Fibroblast of lung (primary cell): ENCODE measurements at regions not wholly inside any gene's neighbourhood (a gene's known extent, or its start where the extent isn't known, plus 50 kb on each side); places are given as distances from the start of the nearest gene placed in this dataset.
A peak's percentile ranks its signal among the peaks of the same experiment; 100 is the strongest.

ENCODE experiments used
- DNase-seq, 2 donors: peaks; one replicate each; pipeline versions ENCODE4 v3.0.0 to v3.0.0-alpha.2; 2010; ENCODE audit warnings: low read depth in 2 of 2
- H2AFZ ChIP-seq: 2 replicates; pipeline ENCODE4 v1.5.1; 2012; ENCODE audit warnings: low read length, control low read depth, inconsistent platforms
- H3K27ac ChIP-seq: 2 replicates; pipeline ENCODE4 v1.5.1; 2011; ENCODE audit warnings: low read length, control low read depth; ENCODE audit not compliant: insufficient read depth
- H3K27me3 ChIP-seq: 2 replicates; pipeline ENCODE4 v1.5.1; 2011; ENCODE audit warnings: mild to moderate bottlenecking, low read length; ENCODE audit not compliant: control insufficient read depth, insufficient read depth
- H3K36me3 ChIP-seq: 2 replicates; pipeline ENCODE4 v1.5.1; 2011; ENCODE audit warnings: low read length; ENCODE audit not compliant: control insufficient read depth, insufficient read depth
- H3K4me1 ChIP-seq: 2 replicates; pipeline ENCODE4 v1.5.1; 2011; ENCODE audit warnings: low read length; ENCODE audit not compliant: control insufficient read depth, insufficient read depth; ENCODE audit errors: extremely low read depth
- H3K4me2 ChIP-seq: 2 replicates; pipeline ENCODE4 v1.5.1; 2011; ENCODE audit warnings: low read length, control low read depth; ENCODE audit not compliant: insufficient read depth; ENCODE audit errors: extremely low read depth
- H3K4me3 ChIP-seq, 4 experiments: fragments of 200-600 bp in 1 of 4; sonication (generic) in 1 of 4; replicated peaks in 1 of 4; 2 replicates each; pipeline ENCODE4 v1.5.1; 2011 to 2016; ENCODE audit warnings: low read length in 4 of 4, low read depth in 3 of 4, mild to moderate bottlenecking in 3 of 4, control low read depth in 2 of 4, inconsistent platforms in 1 of 4, mixed read lengths in 1 of 4; ENCODE audit not compliant: insufficient read depth in 1 of 4; ENCODE audit errors: control extremely low read depth in 1 of 4
- H3K79me2 ChIP-seq: 2 replicates; pipeline ENCODE4 v1.5.1; 2012; ENCODE audit warnings: mild to moderate bottlenecking, low read length, inconsistent platforms; ENCODE audit not compliant: control insufficient read depth, insufficient read depth
- H3K9ac ChIP-seq: 2 replicates; pipeline ENCODE4 v1.5.1; 2011; ENCODE audit warnings: mild to moderate bottlenecking, low read length, control low read depth; ENCODE audit not compliant: insufficient read depth
- H3K9me3 ChIP-seq: 2 replicates; pipeline ENCODE4 v1.5.1; 2012; ENCODE audit warnings: low read depth, low read length; ENCODE audit not compliant: control insufficient read depth, insufficient read depth
- H4K20me1 ChIP-seq: 2 replicates; pipeline ENCODE4 v1.5.1; 2011; ENCODE audit warnings: low read length; ENCODE audit not compliant: control insufficient read depth, insufficient read depth; ENCODE audit errors: extremely low read depth
- EZH2 ChIP-seq: IDR thresholded peaks from 2 replicates; pipeline ENCODE4 v1.5.1; 2012; ENCODE audit warnings: low read length, control low read depth, mild to moderate bottlenecking; ENCODE audit errors: missing control alignments
- TF ChIP-seq, protein P1 (sequence below), 2 donors: IDR thresholded peaks in 1 of 2; conservative IDR thresholded peaks in 1 of 2; 1 replicate in 1 of 2; 2 replicates in 1 of 2; pipeline ENCODE4 v1.5.1; 2011 to 2012; ENCODE audit warnings: low read length in 2 of 2, control low read depth in 1 of 2, inconsistent platforms in 1 of 2, low read depth in 1 of 2, mild to moderate bottlenecking in 1 of 2

DNA sequence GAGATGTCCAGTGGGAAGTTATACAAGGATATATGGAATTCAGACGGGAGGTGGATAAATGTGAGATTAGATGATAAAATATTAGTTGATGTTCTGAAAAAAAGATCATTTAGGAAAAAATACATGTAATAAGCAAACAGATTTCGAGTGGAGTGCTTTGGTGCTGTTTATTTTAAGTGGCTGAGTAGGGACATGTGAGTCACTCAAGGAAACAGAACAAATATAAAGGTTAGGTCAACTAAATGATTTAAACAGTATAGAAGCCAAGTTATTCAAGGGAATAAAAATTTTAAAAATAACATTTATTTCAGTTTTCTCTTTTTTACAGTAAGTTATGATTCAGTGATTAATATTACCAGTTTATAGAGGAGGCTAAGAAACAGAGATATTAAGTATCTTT, 1046.7 kb upstream of the B3GALT2 start:
- Histone ChIP-seq H3K36me3 (no peaks in the 10 kb centered on the region), H3K9me3 (no peaks in the 10 kb centered on the region), H3K4me1 (no peaks in the 10 kb centered on the region), H3K27ac (no peak overlapping the region), H4K20me1 (no peaks in the 10 kb centered on the region), H3K27me3 (no peaks in the 10 kb centered on the region), H2AFZ (no peak overlapping the region), H3K9ac (no peak overlapping the region), H3K4me3 (no peak overlapping the region), H3K4me2 (no peak overlapping the region), H3K79me2 (no peaks in the 10 kb centered on the region)
- TF ChIP-seq, protein P1, sequence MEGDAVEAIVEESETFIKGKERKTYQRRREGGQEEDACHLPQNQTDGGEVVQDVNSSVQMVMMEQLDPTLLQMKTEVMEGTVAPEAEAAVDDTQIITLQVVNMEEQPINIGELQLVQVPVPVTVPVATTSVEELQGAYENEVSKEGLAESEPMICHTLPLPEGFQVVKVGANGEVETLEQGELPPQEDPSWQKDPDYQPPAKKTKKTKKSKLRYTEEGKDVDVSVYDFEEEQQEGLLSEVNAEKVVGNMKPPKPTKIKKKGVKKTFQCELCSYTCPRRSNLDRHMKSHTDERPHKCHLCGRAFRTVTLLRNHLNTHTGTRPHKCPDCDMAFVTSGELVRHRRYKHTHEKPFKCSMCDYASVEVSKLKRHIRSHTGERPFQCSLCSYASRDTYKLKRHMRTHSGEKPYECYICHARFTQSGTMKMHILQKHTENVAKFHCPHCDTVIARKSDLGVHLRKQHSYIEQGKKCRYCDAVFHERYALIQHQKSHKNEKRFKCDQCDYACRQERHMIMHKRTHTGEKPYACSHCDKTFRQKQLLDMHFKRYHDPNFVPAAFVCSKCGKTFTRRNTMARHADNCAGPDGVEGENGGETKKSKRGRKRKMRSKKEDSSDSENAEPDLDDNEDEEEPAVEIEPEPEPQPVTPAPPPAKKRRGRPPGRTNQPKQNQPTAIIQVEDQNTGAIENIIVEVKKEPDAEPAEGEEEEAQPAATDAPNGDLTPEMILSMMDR (conservative IDR thresholded peaks at IDR 0.05 in 1 of 2, IDR thresholded peaks at IDR 0.05 in 1 of 2; ENCODE audit: low read depth in 1 of 2, low read length in 2 of 2): no peak
- TF ChIP-seq EZH2: no peak
- DNase-seq: peak; percentile 7 to 50

DNA sequence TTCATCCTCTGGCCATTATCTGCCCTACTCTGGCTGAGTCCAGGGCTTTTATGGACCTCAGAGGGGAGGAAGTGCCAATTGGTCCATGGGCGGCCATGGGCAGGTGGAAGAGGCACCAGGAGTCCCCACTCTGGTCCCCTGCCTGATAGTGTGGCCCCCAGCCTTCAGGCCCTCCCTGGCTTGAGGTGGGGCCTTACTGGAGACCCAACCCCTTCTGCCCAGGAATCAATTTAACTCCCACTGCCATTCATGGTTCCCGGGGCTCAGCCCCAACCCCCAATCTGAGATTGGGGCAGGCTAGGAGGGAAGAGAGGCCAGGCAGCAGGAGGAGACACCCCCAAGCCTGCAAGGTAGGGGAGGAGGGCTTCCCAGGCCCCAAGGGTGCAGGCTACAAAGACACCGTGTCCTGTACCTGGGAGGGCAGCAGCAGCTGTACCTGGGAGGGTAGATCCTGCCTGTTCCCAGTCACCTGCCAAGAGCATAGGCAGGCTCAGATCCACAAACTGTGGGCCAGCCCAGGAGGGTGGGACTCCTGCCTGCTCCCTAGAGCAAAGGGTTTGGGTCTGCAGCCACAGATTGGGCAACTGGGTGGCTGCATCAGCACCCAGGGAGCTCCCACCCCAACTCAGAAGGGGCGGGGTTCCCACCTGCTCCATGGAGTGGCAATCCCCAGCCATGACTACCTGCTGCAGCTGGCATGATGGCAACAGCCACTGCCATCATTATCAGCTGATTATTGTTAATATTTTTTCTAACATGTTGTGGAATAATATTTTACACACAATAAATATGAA, 1044.1 kb upstream of the B3GALT2 start:
- no peak for DNase-seq
- Histone ChIP-seq H3K27ac (no peak overlapping the region), H3K79me2 (no peaks in the 10 kb centered on the region), H3K4me1 (no peaks in the 10 kb centered on the region), H3K9ac (no peak overlapping the region), H3K27me3 (no peaks in the 10 kb centered on the region), H3K4me2 (no peak overlapping the region), H3K9me3 (no peaks in the 10 kb centered on the region), H2AFZ (no peak overlapping the region), H3K36me3 (no peaks in the 10 kb centered on the region), H3K4me3 (no peak overlapping the region), H4K20me1 (no peaks in the 10 kb centered on the region)
- no peak for TF ChIP-seq EZH2
- TF ChIP-seq, protein P1 (conservative IDR thresholded peaks at IDR 0.05 in 1 of 2, IDR thresholded peaks at IDR 0.05 in 1 of 2; ENCODE audit: low read depth in 1 of 2, low read length in 2 of 2): no peak

DNA sequence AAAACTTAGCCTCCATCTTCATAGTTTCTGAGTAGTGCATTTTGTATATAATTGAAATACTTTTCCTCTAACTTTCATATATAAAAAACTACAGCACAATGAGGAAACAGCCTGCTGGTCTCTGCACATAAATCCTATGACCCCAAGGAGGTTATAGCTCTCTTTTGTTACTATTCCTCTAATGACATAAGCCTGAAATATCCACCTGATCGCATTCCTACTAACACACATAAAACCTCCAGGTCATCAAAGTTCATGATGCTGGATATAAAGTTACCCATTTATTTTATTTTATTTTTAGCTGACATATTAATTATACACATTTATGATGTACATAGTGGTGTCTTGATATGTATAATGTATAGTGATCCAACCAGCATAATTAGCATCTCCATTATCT, 1042.0 kb upstream of the B3GALT2 start:
- no peak overlapping the region for H3K4me3 ChIP-seq
- H3K9me3 ChIP-seq: no peaks in the 10 kb centered on the region
- H3K4me1 ChIP-seq: no peaks in the 10 kb centered on the region
- no peak overlapping the region for H2AFZ ChIP-seq
- H3K79me2 ChIP-seq: no peaks in the 10 kb centered on the region
- no peak overlapping the region for H3K27ac ChIP-seq
- DNase-seq: no peak
- TF ChIP-seq, protein P1 (conservative IDR thresholded peaks at IDR 0.05 in 1 of 2, IDR thresholded peaks at IDR 0.05 in 1 of 2; ENCODE audit: low read depth in 1 of 2, low read length in 2 of 2): no peak
- no peak for TF ChIP-seq EZH2
- H4K20me1 ChIP-seq: no peaks in the 10 kb centered on the region
- no peak overlapping the region for H3K4me2 ChIP-seq
- H3K27me3 ChIP-seq: no peaks in the 10 kb centered on the region
- H3K36me3 ChIP-seq: no peaks in the 10 kb centered on the region
- H3K9ac ChIP-seq: no peak overlapping the region
